Motor neuron (in vitro differentiated cells): ENCODE measurements at regions not wholly inside any gene's neighbourhood (a gene's known extent, or its start where the extent isn't known, plus 50 kb on each side); places are given as distances from the start of the nearest gene placed in this dataset.
"Not testable (repeated sequence)": the region's sequence is repeated elsewhere in the genome, so short reads cannot be mapped to it uniquely, and the experiment has no call there.

ENCODE experiments used
- ATAC-seq, 8 experiments: fragments of 200-7000 bp; cut with Tn5 transposase; replicated peaks in 6 of 8; 2 replicates each; pipeline ENCODE4 v1.8.0; 2021; ENCODE audit warnings: mild to moderate bottlenecking in 8 of 8, moderate library complexity in 8 of 8
- H3K27ac ChIP-seq, 2 donors: fragments of 250-450 bp; sonication (Bioruptor Pico); 2 replicates each; pipeline ENCODE4 v1.9.0; 2021; ENCODE audit warnings: antibody characterized with exemption in 2 of 2, mild to moderate bottlenecking in 2 of 2, moderate library complexity in 1 of 2
- H3K4me1 ChIP-seq, 2 donors: fragments of 250-450 bp; sonication (Bioruptor Pico); replicated peaks in 1 of 2; 2 replicates each; pipeline ENCODE4 v1.6.1; 2021; ENCODE audit warnings: antibody characterized with exemption in 2 of 2, mild to moderate bottlenecking in 2 of 2, moderate library complexity in 1 of 2
- H3K4me3 ChIP-seq, 5 donors: fragments of 250-450 bp; sonication (Bioruptor Pico); 2 replicates each; pipeline ENCODE4 v1.9.0; 2021; ENCODE audit warnings: antibody characterized with exemption in 5 of 5, mild to moderate bottlenecking in 5 of 5, moderate library complexity in 4 of 5
- WGBS, 10 experiments: fragments of 450-650 bp; shearing (Covaris generic); methylation state at CpG; one replicate each; pipeline ENCODE4 v1.0.0; 2022; 5-methylcytosine and 5-hydroxymethylcytosine counted together
- in situ Hi-C, 9 experiments: fragments of 400-800 bp; cut with MboI; loops; one replicate each; pipeline ENCODE4 v1.15.0; 2021; ENCODE audit warnings: low sequenced_read_pairs in 9 of 9, low pct_unique_long_range_greater_than_20kb in 2 of 9; ENCODE audit not compliant: unreplicated experiment in 9 of 9

GRCh38 chr4:122100508-122100907 is 51.6 kb upstream of the BLTP1 start:
- in situ Hi-C loops, result no loop called here
- no peak for ATAC-seq
- H3K4me1 ChIP-seq, result no peaks in the 10 kb centered on the region
- H3K4me3 ChIP-seq, result no peak overlapping the region
- 0 to 67% (median 20%) methylated on average over 1 to 2 of the region's 2 CpGs; no CpG with 5 or more reads in 1 of the 10 experiments for WGBS, 10 experiments
- H3K27ac ChIP-seq, result no peak overlapping the region

GRCh38 chr4:122099896-122100295 is 52.2 kb upstream of the BLTP1 start:
- in situ Hi-C loops, result no loop called here
- peak in 1 of 8 experiments; percentile 42 for ATAC-seq
- H3K27ac ChIP-seq, result no peak overlapping the region
- WGBS, 10 experiments, result 14 to 100% (median 74%) methylated on average over 1 to 2 of the region's 2 CpGs; no CpG with 5 or more reads in 2 of the 10 experiments
- no peak overlapping the region for H3K4me3 ChIP-seq
- H3K4me1 ChIP-seq, result no peaks in the 10 kb centered on the region

- in situ Hi-C loops, result no loop called here
- Histone ChIP-seq H3K27ac (no peak overlapping the region), H3K4me3 (no peak overlapping the region), H3K4me1 (no peaks in the 10 kb centered on the region)
- 20 to 89% (median 58%) methylated on average over 1 of the region's 1 CpG; no CpG with 5 or more reads in 3 of the 10 experiments for WGBS, 10 experiments
- ATAC-seq, result no peak
Measured at GRCh38 chr4:122091836-122092405, 60.2 kb upstream of the BLTP1 start.

- 38 to 100% (median 79%) methylated on average over 1 of the region's 1 CpG; no CpG with 5 or more reads in 4 of the 10 experiments for WGBS, 10 experiments
- H3K4me3 ChIP-seq, result no peak overlapping the region
- ATAC-seq, result no peak
- in situ Hi-C loops, result no loop called here
- no peak overlapping the region for H3K27ac ChIP-seq
- no peaks in the 10 kb centered on the region for H3K4me1 ChIP-seq
Measured at GRCh38 chr4:122091397-122091796, 60.7 kb upstream of the BLTP1 start.

GRCh38 chr4:122090989-122091388 is 61.1 kb upstream of the BLTP1 start:
- in situ Hi-C loops, result no loop called here
- ATAC-seq, result no peak
- no peak overlapping the region for H3K4me3 ChIP-seq
- no peak overlapping the region for H3K27ac ChIP-seq
- no peaks in the 10 kb centered on the region for H3K4me1 ChIP-seq
- 0 to 100% (median 94%) methylated on average over 1 of the region's 1 CpG; no CpG with 5 or more reads in 4 of the 10 experiments for WGBS, 10 experiments

GRCh38 chr4:122086338-122087065 is 65.6 kb upstream of the BLTP1 start:
- H3K4me1 ChIP-seq, result peaks cover 0 to 4% of the 10 kb centered on the region in 2 donors
- in situ Hi-C loops, result no loop called here
- ATAC-seq, result no peak
- no peak overlapping the region for H3K4me3 ChIP-seq
- no peak overlapping the region for H3K27ac ChIP-seq
- 26 to 100% (median 70%) methylated on average over 1 to 4 of the region's 4 CpGs; no CpG with 5 or more reads in 1 of the 10 experiments for WGBS, 10 experiments

GRCh38 chr4:122083989-122084388 is 68.1 kb upstream of the BLTP1 start:
- 0 to 20% (median 6%) methylated on average over 1 of the region's 1 CpG; no CpG with 5 or more reads in 6 of the 10 experiments for WGBS, 10 experiments
- Histone ChIP-seq H3K4me3 (no peak overlapping the region), H3K4me1 (peaks cover 0 to 4% of the 10 kb centered on the region in 2 donors), H3K27ac (no peak overlapping the region)
- ATAC-seq, result peak in 5 of 8 experiments; percentile 35 to 75 (median 48)
- in situ Hi-C loops, result no loop called here

- H3K4me3 ChIP-seq, result no peak overlapping the region
- ATAC-seq, result no peak
- 22 to 100% (median 92%) methylated on average over 1 of the region's 1 CpG; no CpG with 5 or more reads in 4 of the 10 experiments for WGBS, 10 experiments
- peaks cover 0 to 4% of the 10 kb centered on the region in 2 donors for H3K4me1 ChIP-seq
- H3K27ac ChIP-seq, result no peak overlapping the region
- in situ Hi-C loops, result no loop called here
Measured at GRCh38 chr4:122083351-122083750, 68.8 kb upstream of the BLTP1 start.

GRCh38 chr4:122082661-122083060 is 69.5 kb upstream of the BLTP1 start:
- no peak overlapping the region for H3K27ac ChIP-seq
- H3K4me1 ChIP-seq, result peaks cover 0 to 4% of the 10 kb centered on the region in 2 donors
- WGBS, 10 experiments, result 11 to 100% (median 52%) methylated on average over 1 of the region's 1 CpG; no CpG with 5 or more reads in 2 of the 10 experiments
- in situ Hi-C loops, result no loop called here
- ATAC-seq, result no peak
- H3K4me3 ChIP-seq, result no peak overlapping the region

GRCh38 chr4:122077653-122078052 is 74.5 kb upstream of the BLTP1 start:
- H3K27ac ChIP-seq, ATAC-seq, H3K4me1 ChIP-seq, in situ Hi-C loops, H3K4me3 ChIP-seq: not testable (repeated sequence)
- WGBS, 10 experiments, result 70 to 100% methylated on average over 1 to 2 of the region's 6 CpGs; no CpG with 5 or more reads in 8 of the 10 experiments

GRCh38 chr4:122076835-122077234 is 75.3 kb upstream of the BLTP1 start:
- H3K27ac ChIP-seq, in situ Hi-C loops, H3K4me1 ChIP-seq, H3K4me3 ChIP-seq: not testable (repeated sequence)
- ATAC-seq, result peak in 7 of 8 experiments; percentile 50 to 97 (median 71)
- WGBS, 10 experiments, result no CpG with 5 or more reads among the region's 2 CpGs

- WGBS, 10 experiments, result 18 to 83% methylated on average over 2 of the region's 2 CpGs; no CpG with 5 or more reads in 8 of the 10 experiments
- Histone ChIP-seq H3K4me3 (no peak overlapping the region), H3K4me1 (no peaks in the 10 kb centered on the region), H3K27ac (no peak overlapping the region)
- in situ Hi-C loops, result no loop called here
- ATAC-seq, result no peak
Measured at GRCh38 chr4:122073615-122074014, 78.5 kb upstream of the BLTP1 start.

- ATAC-seq, result no peak
- in situ Hi-C loops, result no loop called here
- whole genome bisulfite sequencing, 10 experiments, result 0 to 79% (median 43%) methylated on average over 1 to 4 of the region's 6 CpGs; no CpG with 5 or more reads in 2 of the 10 experiments
- Histone ChIP-seq H3K4me1 (no peaks in the 10 kb centered on the region), H3K27ac (no peak overlapping the region), H3K4me3 (no peak overlapping the region)
Measured at GRCh38 chr4:122065915-122066314, 86.2 kb upstream of the BLTP1 start.
